Mesenchymal stem cell (in vitro differentiated cells and primary cell): ENCODE measurements at regions not wholly inside any gene's neighbourhood (a gene's known extent, or its start where the extent isn't known, plus 50 kb on each side); places are given as distances from the start of the nearest gene placed in this dataset.

Experiments used
- DNase-seq: peaks from one replicate; pipeline ENCODE4 v3.0.0-alpha.2; 2013
- H2AFZ ChIP-seq: one replicate; pipeline ENCODE4 v1.6.1; 2013; ENCODE audit warnings: low read depth, mild to moderate bottlenecking, control low read depth, inconsistent platforms, low read length, moderate library complexity
- H2AK5ac ChIP-seq: 2 replicates; pipeline ENCODE4 v1.6.1; 2013; ENCODE audit warnings: low read length, moderate library complexity, mild to moderate bottlenecking, inconsistent platforms; ENCODE audit not compliant: severe bottlenecking
- H2BK120ac ChIP-seq: one replicate; pipeline ENCODE4 v1.6.1; 2013; ENCODE audit warnings: low read depth, mild to moderate bottlenecking, inconsistent platforms, low read length, moderate library complexity
- H2BK12ac ChIP-seq, 2 experiments: one replicate each; pipeline ENCODE4 v1.6.1; 2013; ENCODE audit warnings: inconsistent platforms in 2 of 2, low read length in 2 of 2, mild to moderate bottlenecking in 2 of 2, moderate library complexity in 2 of 2, control low read depth in 1 of 2
- H2BK15ac ChIP-seq: one replicate; pipeline ENCODE4 v1.6.1; 2013; ENCODE audit warnings: mild to moderate bottlenecking, low read depth, inconsistent platforms; ENCODE audit not compliant: poor library complexity, severe bottlenecking
- H2BK5ac ChIP-seq: 2 replicates; pipeline ENCODE4 v1.6.1; 2013; ENCODE audit warnings: low read depth, mild to moderate bottlenecking, low read length, control low read depth, inconsistent platforms; ENCODE audit not compliant: poor library complexity, severe bottlenecking
- H3K14ac ChIP-seq, 2 experiments: one replicate each; pipeline ENCODE4 v1.6.1; 2013; ENCODE audit warnings: inconsistent platforms in 2 of 2, low read length in 2 of 2, control low read depth in 1 of 2, mild to moderate bottlenecking in 1 of 2, moderate library complexity in 1 of 2
- H3K18ac ChIP-seq, 2 experiments: one replicate each; pipeline ENCODE4 v1.6.1; 2013; ENCODE audit warnings: inconsistent platforms in 2 of 2, low read length in 2 of 2, control low read depth in 1 of 2, low read depth in 1 of 2, mild to moderate bottlenecking in 1 of 2
- H3K23ac ChIP-seq, 2 experiments: one replicate each; pipeline ENCODE4 v1.6.1; 2013; ENCODE audit warnings: inconsistent platforms in 2 of 2, low read length in 2 of 2, mild to moderate bottlenecking in 2 of 2, moderate library complexity in 2 of 2, control low read depth in 1 of 2
- H3K27ac ChIP-seq: 2 replicates; pipeline ENCODE4 v1.5.1; 2013; ENCODE audit warnings: mild to moderate bottlenecking, moderate library complexity, low read length, control low read depth, inconsistent platforms; ENCODE audit not compliant: poor library complexity, severe bottlenecking
- H3K27me3 ChIP-seq, 2 experiments: 2 replicates each; pipeline versions ENCODE4 v1.6.1 to v1.7.0; 2013; ENCODE audit warnings: low read length in 2 of 2, mild to moderate bottlenecking in 2 of 2, moderate library complexity in 2 of 2, control low read depth in 1 of 2, inconsistent platforms in 1 of 2; ENCODE audit not compliant: control insufficient read depth in 1 of 2, insufficient read depth in 1 of 2
- H3K36me3 ChIP-seq, 2 experiments: 2 replicates each; pipeline versions ENCODE4 v1.6.1 to v1.7.0; 2013; ENCODE audit warnings: low read length in 2 of 2, control low read depth in 1 of 2, inconsistent platforms in 1 of 2, low read depth in 1 of 2, mild to moderate bottlenecking in 1 of 2; ENCODE audit not compliant: insufficient read depth in 2 of 2, control insufficient read depth in 1 of 2
- H3K4ac ChIP-seq, 2 experiments: one replicate each; pipeline ENCODE4 v1.6.1; 2013; ENCODE audit warnings: inconsistent platforms in 2 of 2, low read length in 2 of 2, mild to moderate bottlenecking in 2 of 2, moderate library complexity in 2 of 2, control low read depth in 1 of 2, low read depth in 1 of 2
- H3K4me1 ChIP-seq: 2 replicates; pipeline ENCODE4 v1.6.1; 2013; ENCODE audit warnings: low read depth, low read length, control low read depth; ENCODE audit not compliant: control insufficient read depth, insufficient read depth
- H3K4me2 ChIP-seq: 2 replicates; pipeline ENCODE4 v1.6.1; 2013; ENCODE audit warnings: low read length, mild to moderate bottlenecking, inconsistent platforms; ENCODE audit not compliant: poor library complexity, severe bottlenecking
- H3K4me3 ChIP-seq, 2 experiments: 2 replicates each; pipeline versions ENCODE4 v1.5.1 to v1.7.0; 2013; ENCODE audit warnings: low read length in 2 of 2, mild to moderate bottlenecking in 2 of 2, control low read depth in 1 of 2, low read depth in 1 of 2; ENCODE audit not compliant: insufficient read depth in 1 of 2
- H3K79me1 ChIP-seq: replicated peaks from 2 replicates; pipeline ENCODE4 v1.6.1; 2013; ENCODE audit warnings: mild to moderate bottlenecking, control low read depth, low read length, inconsistent platforms; ENCODE audit not compliant: poor library complexity, severe bottlenecking
- H3K9ac ChIP-seq: 2 replicates; pipeline ENCODE4 v1.7.0; 2013; ENCODE audit warnings: mild to moderate bottlenecking, low read length, moderate library complexity
- H3K9me3 ChIP-seq: 2 replicates; pipeline ENCODE4 v1.7.0; 2013; ENCODE audit warnings: mild to moderate bottlenecking, low read length; ENCODE audit not compliant: control insufficient read depth
- H4K8ac ChIP-seq: one replicate; pipeline ENCODE4 v1.6.1; 2013; ENCODE audit warnings: inconsistent platforms, mild to moderate bottlenecking, low read length, moderate library complexity
- H4K91ac ChIP-seq: one replicate; pipeline ENCODE4 v1.6.1; 2013; ENCODE audit warnings: mild to moderate bottlenecking, low read length, inconsistent platforms
- WGBS: methylation state at CpG from one replicate; pipeline ENCODE4 v1.1.7; 2013; ENCODE audit warnings: mixed read lengths; 5-methylcytosine and 5-hydroxymethylcytosine counted together

GRCh38 chr12:76664731-76665130 is 99.2 kb upstream of the ZDHHC17 start:
- Histone ChIP-seq H3K9me3 (no peaks in the 10 kb centered on the region), H2BK120ac (no peak overlapping the region), H3K27ac (no peak overlapping the region), H3K9ac (no peak overlapping the region), H3K23ac (no peak overlapping the region), H4K91ac (no peak overlapping the region), H3K4me3 (no peak overlapping the region), H3K4ac (no peak overlapping the region), H2AK5ac (no peak overlapping the region), H2BK15ac (no peak overlapping the region), H2AFZ (no peak overlapping the region), H2BK5ac (no peak overlapping the region), H4K8ac (no peak overlapping the region), H3K4me1 (no peaks in the 10 kb centered on the region), H3K36me3 (no peaks in the 10 kb centered on the region), H3K18ac (no peak overlapping the region), H3K27me3 (peaks cover 0 to 6% of the 10 kb centered on the region in 2 experiments), H3K4me2 (no peak overlapping the region), H3K79me1 (no peaks in the 10 kb centered on the region), H3K14ac (no peak overlapping the region), H2BK12ac (no peak overlapping the region)
- DNase-seq = no peak
- 90% methylated on average over 2 of the region's 2 CpGs for WGBS

- no peaks in the 10 kb centered on the region for H3K36me3 ChIP-seq
- H2BK120ac ChIP-seq = no peak overlapping the region
- H2BK5ac ChIP-seq = no peak overlapping the region
- no peak overlapping the region for H2AFZ ChIP-seq
- no peak overlapping the region for H3K4me2 ChIP-seq
- no peaks in the 10 kb centered on the region for H3K9me3 ChIP-seq
- peaks cover 1% of the 10 kb centered on the region for H3K4me1 ChIP-seq
- H3K4me3 ChIP-seq = no peak overlapping the region
- no peak overlapping the region for H3K23ac ChIP-seq
- no peak overlapping the region for H4K8ac ChIP-seq
- H2BK12ac ChIP-seq = no peak overlapping the region
- 56% methylated on average over 6 of the region's 6 CpGs for WGBS
- no peak for DNase-seq
- H3K4ac ChIP-seq = no peak overlapping the region
- H3K18ac ChIP-seq = no peak overlapping the region
- H3K9ac ChIP-seq = no peak overlapping the region
- H2BK15ac ChIP-seq = no peak overlapping the region
- H4K91ac ChIP-seq = no peak overlapping the region
- no peak overlapping the region for H3K27ac ChIP-seq
- peaks cover 0 to 6% of the 10 kb centered on the region in 2 experiments for H3K27me3 ChIP-seq
- H3K79me1 ChIP-seq = no peaks in the 10 kb centered on the region
- H2AK5ac ChIP-seq = no peak overlapping the region
- no peak overlapping the region for H3K14ac ChIP-seq
These were observed 97.6 kb upstream of the ZDHHC17 start for GRCh38 chr12:76666290-76666835.

GRCh38 chr12:76669981-76670380 is 93.9 kb upstream of the ZDHHC17 start:
- Histone ChIP-seq H3K14ac (no peak overlapping the region), H3K4me2 (no peak overlapping the region), H2BK5ac (no peak overlapping the region), H3K4me1 (peaks cover 1% of the 10 kb centered on the region), H2BK120ac (no peak overlapping the region), H2AK5ac (peak overlapping the region; percentile 10), H3K4ac (no peak overlapping the region), H3K79me1 (no peaks in the 10 kb centered on the region), H3K27me3 (peaks cover 0 to 4% of the 10 kb centered on the region in 2 experiments), H3K9ac (no peak overlapping the region), H3K36me3 (no peaks in the 10 kb centered on the region), H3K27ac (no peak overlapping the region), H4K8ac (no peak overlapping the region), H2AFZ (no peak overlapping the region), H3K23ac (no peak overlapping the region), H2BK15ac (no peak overlapping the region), H3K9me3 (no peaks in the 10 kb centered on the region), H3K4me3 (no peak overlapping the region), H3K18ac (no peak overlapping the region), H4K91ac (no peak overlapping the region), H2BK12ac (no peak overlapping the region)
- DNase-seq = no peak
- 95% methylated on average over 2 of the region's 2 CpGs for WGBS

GRCh38 chr12:76670776-76671175 is 93.1 kb upstream of the ZDHHC17 start:
- no peak overlapping the region for H2BK5ac ChIP-seq
- 17% methylated on average over 1 of the region's 1 CpG for WGBS
- no peak overlapping the region for H2AFZ ChIP-seq
- H3K4me1 ChIP-seq = peaks cover 1% of the 10 kb centered on the region
- H2AK5ac ChIP-seq = no peak overlapping the region
- no peak overlapping the region for H3K14ac ChIP-seq
- no peak overlapping the region for H2BK12ac ChIP-seq
- H3K4ac ChIP-seq = no peak overlapping the region
- no peak overlapping the region for H3K4me2 ChIP-seq
- H3K79me1 ChIP-seq = no peaks in the 10 kb centered on the region
- no peak overlapping the region for H2BK120ac ChIP-seq
- H3K27ac ChIP-seq = peak overlapping the region; percentile 77
- no peak overlapping the region for H3K23ac ChIP-seq
- no peak overlapping the region for H4K91ac ChIP-seq
- no peak overlapping the region for H3K4me3 ChIP-seq
- H3K9me3 ChIP-seq = no peaks in the 10 kb centered on the region
- H3K36me3 ChIP-seq = no peaks in the 10 kb centered on the region
- DNase-seq = peak; percentile 11
- no peak overlapping the region for H3K9ac ChIP-seq
- no peak overlapping the region for H3K18ac ChIP-seq
- no peak overlapping the region for H2BK15ac ChIP-seq
- H3K27me3 ChIP-seq = no peaks in the 10 kb centered on the region
- no peak overlapping the region for H4K8ac ChIP-seq
